Activated B cell treated with CpG ODN at 0.5 μM for 24 hours (primary cell): ENCODE measurements at regions not wholly inside any gene's neighbourhood (a gene's known extent, or its start where the extent isn't known, plus 50 kb on each side); places are given as distances from the start of the nearest gene placed in this dataset.
A peak's percentile ranks its signal among the peaks of the same experiment; 100 is the strongest.

Source experiments
- ATAC-seq: fragments of 200-7000 bp; cut with Tn5 transposase; one replicate; pipeline ENCODE4 v1.10.0; 2021; ENCODE audit warnings: low read depth, mild to moderate bottlenecking, moderate library complexity
- CTCF ChIA-PET: fragments of 350-600 bp; sonication (Branson Sonifier 250); formaldehyde crosslinking; loops from one replicate; lab custom pipeline; 2021; ENCODE audit warnings: antibody characterized with exemption; lab: Charles Lee
- POLR2A ChIA-PET: fragments of 350-600 bp; sonication (Branson Sonifier 250); formaldehyde crosslinking; loops from one replicate; lab custom pipeline; 2021; ENCODE audit warnings: antibody characterized with exemption; lab: Charles Lee
- DNase-seq: peaks from one replicate; pipeline ENCODE4 v3.0.0; 2022
- H3K27ac Mint-ChIP-seq: one replicate; pipeline ENCODE4 v1.8.0; 2020; ENCODE audit warnings: mixed read lengths
- H3K27me3 Mint-ChIP-seq: one replicate; pipeline ENCODE4 v1.8.0; 2021; ENCODE audit warnings: mixed read lengths
- H3K36me3 Mint-ChIP-seq: one replicate; pipeline ENCODE4 v1.8.0; 2021; ENCODE audit warnings: low read depth, mixed read lengths
- H3K4me1 Mint-ChIP-seq: one replicate; pipeline ENCODE4 v1.8.0; 2021; ENCODE audit warnings: mixed read lengths
- H3K4me3 Mint-ChIP-seq: one replicate; pipeline ENCODE4 v1.8.0; 2020; ENCODE audit warnings: mild to moderate bottlenecking, mixed read lengths
- H3K9me3 Mint-ChIP-seq: one replicate; pipeline ENCODE4 v1.8.0; 2020; ENCODE audit warnings: mixed read lengths
- CTCF ChIP-seq: fragments of 200-600 bp; IDR thresholded peaks from one replicate; pipeline ENCODE4 v1.8.0; 2022; ENCODE audit warnings: antibody characterized with exemption, mild to moderate bottlenecking
- intact Hi-C: fragments of 100-400 bp; cut with micrococcal nuclease; formaldehyde crosslinking; loops from one replicate; pipeline ENCODE4 v1.15.1; 2024

- no peak for TF ChIP-seq CTCF
Measured at GRCh38 chr9:129487658-129488483, 133.0 kb downstream of the C9orf50 start.

DNA sequence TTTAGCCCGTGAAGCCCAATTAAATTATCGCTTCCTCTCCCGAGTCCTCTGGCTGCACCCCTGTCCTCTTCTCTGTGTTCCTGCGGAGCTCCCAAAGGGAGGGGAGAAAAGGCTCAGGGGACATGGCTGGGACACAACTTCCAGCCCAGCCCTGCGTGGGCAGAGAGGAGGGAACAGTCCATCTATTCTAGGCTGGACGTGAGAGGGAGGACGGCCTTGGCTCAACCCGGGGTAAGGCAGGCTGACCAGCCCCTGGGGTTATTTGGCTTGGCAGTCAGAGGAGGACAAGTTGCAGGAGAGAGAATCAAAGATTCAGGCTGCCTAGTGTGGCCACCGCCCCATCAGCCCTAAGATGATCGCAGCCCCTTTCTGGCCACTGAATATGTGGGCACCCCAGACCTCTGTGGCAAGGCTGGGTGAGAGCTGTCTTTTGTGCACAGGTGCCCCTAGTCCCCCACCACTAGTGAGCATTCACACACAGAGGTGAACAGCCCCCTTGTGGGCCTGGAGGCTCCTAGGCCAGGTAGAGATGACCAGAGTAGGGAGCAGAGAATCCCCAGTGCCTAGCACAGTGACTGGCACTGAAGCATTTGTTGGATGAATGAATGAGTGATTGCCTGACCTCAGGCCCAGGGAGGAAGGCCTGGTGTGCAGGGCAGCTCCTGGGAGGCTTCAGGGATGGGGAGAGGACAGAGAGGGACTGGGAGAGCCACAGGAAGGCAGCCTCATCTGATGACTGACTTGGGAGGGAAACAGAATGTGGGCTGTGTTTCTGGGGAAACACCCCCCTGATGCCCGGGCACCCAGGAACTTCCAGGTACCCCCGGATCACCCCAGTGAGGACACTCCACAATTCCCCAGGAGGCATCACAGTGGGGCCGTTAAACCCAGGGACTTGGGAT lies 133.9 kb downstream of the C9orf50 start:
- H3K4me1 Mint-ChIP-seq = peaks cover 39% of the 10 kb centered on the region

More at GRCh38 chr9:129487658-129488483, 133.0 kb downstream of the C9orf50 start:
- Mint-ChIP-seq H3K4me1 (peaks cover 39% of the 10 kb centered on the region), H3K9me3 (no peaks in the 10 kb centered on the region), H3K4me3 (peak overlapping the region; percentile 81), H3K27ac (peak overlapping the region; percentile 88), H3K36me3 (no peaks in the 10 kb centered on the region), H3K27me3 (peaks cover 11% of the 10 kb centered on the region)
- POLR2A ChIA-PET = no interaction called here
- CTCF ChIA-PET = no interaction called here
- DNase-seq (no peak), ATAC-seq (peak; percentile 12)
- intact Hi-C loops = loop anchor here (1.0 to 2.0 kb wide), 6 partner anchors 8 to 347 kb away; no protein-coding TSS in a partner anchor

GRCh38 chr9:129485145-129485774 lies 135.6 kb downstream of the C9orf50 start:
- Mint-ChIP-seq H3K27ac (no peak overlapping the region), H3K36me3 (no peaks in the 10 kb centered on the region), H3K27me3 (peaks cover 25% of the 10 kb centered on the region), H3K9me3 (no peaks in the 10 kb centered on the region), H3K4me1 (peaks cover 40% of the 10 kb centered on the region), H3K4me3 (no peak overlapping the region)
- intact Hi-C loops = no loop called here
- DNase-seq (no peak), ATAC-seq (no peak)
- ChIA-PET POLR2A (interaction anchor here (1.0 to 2.3 kb wide), 2 partner anchors 11 to 26 kb away, joined by 3 to 33 read pairs; no protein-coding TSS in a partner anchor), CTCF (no interaction called here)
- no peak for TF ChIP-seq CTCF

More for the DNA sequence above, 133.9 kb downstream of the C9orf50 start:
- Mint-ChIP-seq H3K9me3 (no peaks in the 10 kb centered on the region), H3K27me3 (peaks cover 11% of the 10 kb centered on the region), H3K36me3 (no peaks in the 10 kb centered on the region), H3K27ac (peak overlapping the region; percentile 53), H3K4me3 (peak overlapping the region; percentile 81)
- ChIA-PET CTCF (no interaction called here), POLR2A (no interaction called here)
- no peak for TF ChIP-seq CTCF
- intact Hi-C loops = no loop called here
- DNase-seq (no peak), ATAC-seq (no peak)

DNA sequence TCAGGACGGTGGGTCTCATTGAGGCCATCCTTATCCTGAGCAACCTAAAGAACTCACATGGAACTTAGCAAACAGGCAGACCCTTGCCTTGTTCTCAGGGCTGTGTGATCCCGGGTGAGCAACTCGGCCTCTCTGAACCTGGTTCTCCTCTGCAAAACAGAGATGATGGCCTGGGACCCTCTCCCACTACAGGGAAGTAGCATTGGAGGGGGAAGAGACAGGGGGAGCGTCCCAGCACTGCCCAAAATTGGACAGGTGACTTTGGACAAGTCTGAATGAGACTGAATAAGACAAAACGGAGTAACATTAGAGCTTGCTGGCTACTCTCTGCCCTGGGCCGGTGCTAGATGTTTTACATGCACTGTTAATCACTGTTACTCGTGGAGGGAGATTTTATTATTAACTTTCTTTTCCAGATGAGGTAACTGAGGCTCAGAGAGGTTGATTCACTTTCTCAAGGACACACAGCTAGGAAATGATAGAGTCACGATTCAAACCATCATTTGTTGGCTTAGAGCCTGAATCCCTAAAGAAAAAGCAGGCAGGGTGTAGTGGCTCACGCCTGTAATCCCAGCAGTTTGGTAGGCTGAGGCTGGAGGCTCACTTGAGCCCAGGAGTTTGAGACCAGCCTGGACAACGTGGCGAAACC lies 136.4 kb downstream of the C9orf50 start:
- peaks cover 26% of the 10 kb centered on the region for H3K27me3 Mint-ChIP-seq
- POLR2A ChIA-PET = interaction anchor here (1.2 to 3.1 kb wide), 3 partner anchors 12 to 71 kb away, joined by 3 to 33 read pairs (median 22); no protein-coding TSS in a partner anchor
- DNase-seq (no peak), ATAC-seq (no peak)
- no peaks in the 10 kb centered on the region for H3K9me3 Mint-ChIP-seq
- H3K27ac Mint-ChIP-seq = peak overlapping the region; percentile 6
- no peak overlapping the region for H3K4me3 Mint-ChIP-seq
- peaks cover 35% of the 10 kb centered on the region for H3K4me1 Mint-ChIP-seq
- CTCF ChIA-PET = no interaction called here
- no peak for TF ChIP-seq CTCF
- H3K36me3 Mint-ChIP-seq = no peaks in the 10 kb centered on the region
- intact Hi-C loops = no loop called here
